Uterus (tissue), 3 donors: ENCODE measurements at regions not wholly inside any gene's neighbourhood (a gene's known extent, or its start where the extent isn't known, plus 50 kb on each side); places are given as distances from the start of the nearest gene placed in this dataset.

Source experiments
- DNase-seq, 2 donors: peaks; one replicate each; pipeline ENCODE4 v3.0.0-alpha.2; 2019 to 2020
- H3K27ac ChIP-seq, 2 donors: fragments of 200-600 bp; sonication (generic); 1 replicate in 1 of 2; 2 replicates in 1 of 2; pipeline ENCODE4 v1.5.1; 2016 to 2018
- H3K27me3 ChIP-seq, 2 donors: fragments of 200-600 bp; sonication (generic); one replicate each; pipeline ENCODE4 v1.5.1; 2018 to 2019; ENCODE audit warnings: control low read depth in 1 of 2
- H3K36me3 ChIP-seq, 2 donors: fragments of 200-600 bp; sonication (generic); one replicate each; pipeline ENCODE4 v1.5.1; 2019; ENCODE audit warnings: control low read depth in 1 of 2
- H3K4me1 ChIP-seq, 2 donors: fragments of 200-600 bp; sonication (generic); one replicate each; pipeline ENCODE4 v1.5.1; 2018 to 2019; ENCODE audit warnings: control low read depth in 1 of 2
- H3K4me3 ChIP-seq, 2 donors: fragments of 200-600 bp; sonication (generic); 1 replicate in 1 of 2; 2 replicates in 1 of 2; pipeline ENCODE4 v1.5.1; 2018 to 2019; ENCODE audit warnings: mild to moderate bottlenecking in 1 of 2
- H3K9me3 ChIP-seq, 2 donors: fragments of 200-600 bp; sonication (generic); one replicate each; pipeline ENCODE4 v1.5.1; 2019; ENCODE audit warnings: control low read depth in 1 of 2
- CTCF ChIP-seq, 4 experiments: fragments of 200-600 bp in 2 of 4; fragments of 450-650 bp in 2 of 4; sonication (generic) in 2 of 4; IDR thresholded peaks; one replicate each; pipeline ENCODE4 v1.5.1; 2016 to 2019; ENCODE audit warnings: antibody characterized with exemption in 4 of 4, mild to moderate bottlenecking in 2 of 4, moderate library complexity in 1 of 4
- POLR2A ChIP-seq, 2 donors: fragments of 450-650 bp; IDR thresholded peaks; one replicate each; pipeline ENCODE4 v1.6.1; 2016; ENCODE audit warnings: antibody characterized with exemption in 2 of 2, mild to moderate bottlenecking in 1 of 2, moderate library complexity in 1 of 2
- intact Hi-C: fragments of 100-400 bp; cut with DNase I; formaldehyde crosslinking; loops from one replicate; pipeline ENCODE4 v1.15.1; 2023; ENCODE audit warnings: low total_unique reads
- donor health status: DM: yes; HTN: yes; CAD: no.

GRCh38 chr3:18946524-18946923 lies 201.8 kb upstream of the KCNH8 start:
- H3K36me3 ChIP-seq: no peaks in the 10 kb centered on the region
- no peaks in the 10 kb centered on the region for H3K4me1 ChIP-seq
- intact Hi-C loops: no loop called here
- DNase-seq: no peak
- no peak for TF ChIP-seq POLR2A (IDR thresholded peaks at IDR 0.05)
- no peak for TF ChIP-seq CTCF (IDR thresholded peaks at IDR 0.05)
- no peak overlapping the region for H3K4me3 ChIP-seq
- no peaks in the 10 kb centered on the region for H3K9me3 ChIP-seq
- H3K27me3 ChIP-seq: no peaks in the 10 kb centered on the region
- no peak overlapping the region for H3K27ac ChIP-seq

GRCh38 chr3:18937574-18937973 lies 210.7 kb upstream of the KCNH8 start:
- Histone ChIP-seq H3K36me3 (no peaks in the 10 kb centered on the region), H3K9me3 (no peaks in the 10 kb centered on the region), H3K4me3 (no peak overlapping the region), H3K4me1 (no peaks in the 10 kb centered on the region), H3K27ac (no peak overlapping the region), H3K27me3 (no peaks in the 10 kb centered on the region)
- no peak for DNase-seq
- intact Hi-C loops: no loop called here
- TF ChIP-seq CTCF (IDR thresholded peaks at IDR 0.05) (no peak), POLR2A (IDR thresholded peaks at IDR 0.05) (no peak)

GRCh38 chr3:18919158-18919557 lies 229.2 kb upstream of the KCNH8 start:
- intact Hi-C loops: no loop called here
- DNase-seq: no peak
- Histone ChIP-seq H3K4me1 (no peaks in the 10 kb centered on the region), H3K9me3 (no peaks in the 10 kb centered on the region), H3K36me3 (no peaks in the 10 kb centered on the region), H3K27me3 (no peaks in the 10 kb centered on the region), H3K27ac (no peak overlapping the region), H3K4me3 (no peak overlapping the region)
- no peak for TF ChIP-seq CTCF (IDR thresholded peaks at IDR 0.05)
- TF ChIP-seq POLR2A (IDR thresholded peaks at IDR 0.05): no peak

GRCh38 chr3:18917923-18918322 lies 230.4 kb upstream of the KCNH8 start:
- Histone ChIP-seq H3K4me3 (no peak overlapping the region), H3K4me1 (no peaks in the 10 kb centered on the region), H3K27ac (no peak overlapping the region), H3K36me3 (no peaks in the 10 kb centered on the region), H3K9me3 (no peaks in the 10 kb centered on the region), H3K27me3 (no peaks in the 10 kb centered on the region)
- intact Hi-C loops: no loop called here
- no peak for DNase-seq
- no peak for TF ChIP-seq CTCF (IDR thresholded peaks at IDR 0.05)
- no peak for TF ChIP-seq POLR2A (IDR thresholded peaks at IDR 0.05)

- DNase-seq: no peak
- TF ChIP-seq POLR2A (IDR thresholded peaks at IDR 0.05): no peak
- no peak overlapping the region for H3K27ac ChIP-seq
- no peaks in the 10 kb centered on the region for H3K9me3 ChIP-seq
- intact Hi-C loops: no loop called here
- H3K36me3 ChIP-seq: no peaks in the 10 kb centered on the region
- no peak overlapping the region for H3K4me3 ChIP-seq
- H3K4me1 ChIP-seq: no peaks in the 10 kb centered on the region
- H3K27me3 ChIP-seq: no peaks in the 10 kb centered on the region
These were observed 246.1 kb upstream of the KCNH8 start for GRCh38 chr3:18902081-18902793.

GRCh38 chr3:18901571-18901970 lies 246.7 kb upstream of the KCNH8 start:
- Histone ChIP-seq H3K4me3 (no peak overlapping the region), H3K9me3 (no peaks in the 10 kb centered on the region), H3K27ac (no peak overlapping the region), H3K36me3 (no peaks in the 10 kb centered on the region), H3K4me1 (no peaks in the 10 kb centered on the region), H3K27me3 (no peaks in the 10 kb centered on the region)
- TF ChIP-seq CTCF (IDR thresholded peaks at IDR 0.05) (no peak), POLR2A (IDR thresholded peaks at IDR 0.05) (no peak)
- intact Hi-C loops: no loop called here
- DNase-seq: no peak
